ENCODE measurements at regions not wholly inside any gene's neighbourhood (a gene's known extent, or its start where the extent isn't known, plus 50 kb on each side); places are given as distances from the start of the nearest gene placed in this dataset.

DNA sequence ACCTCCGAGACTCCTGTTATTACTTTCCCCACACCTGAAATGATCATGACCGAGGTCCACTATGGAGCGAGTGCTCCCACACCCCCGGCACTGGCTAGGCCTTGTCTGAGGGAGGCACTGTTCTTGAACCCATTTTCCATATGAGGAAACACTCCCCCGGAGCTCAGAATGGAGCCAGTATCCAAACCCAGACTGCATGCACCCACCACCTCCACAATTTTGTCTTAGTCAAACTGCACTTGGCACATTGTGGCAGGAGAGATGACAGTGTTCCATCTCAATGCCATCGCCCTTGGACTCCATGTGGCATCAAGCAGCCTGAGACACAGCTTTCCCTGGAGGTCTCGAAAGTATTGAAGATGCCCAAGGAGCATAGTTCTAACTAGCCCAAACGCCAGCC lies 154.1 kb downstream of the NUP210 start:
- DNase-seq = no peak

DNA sequence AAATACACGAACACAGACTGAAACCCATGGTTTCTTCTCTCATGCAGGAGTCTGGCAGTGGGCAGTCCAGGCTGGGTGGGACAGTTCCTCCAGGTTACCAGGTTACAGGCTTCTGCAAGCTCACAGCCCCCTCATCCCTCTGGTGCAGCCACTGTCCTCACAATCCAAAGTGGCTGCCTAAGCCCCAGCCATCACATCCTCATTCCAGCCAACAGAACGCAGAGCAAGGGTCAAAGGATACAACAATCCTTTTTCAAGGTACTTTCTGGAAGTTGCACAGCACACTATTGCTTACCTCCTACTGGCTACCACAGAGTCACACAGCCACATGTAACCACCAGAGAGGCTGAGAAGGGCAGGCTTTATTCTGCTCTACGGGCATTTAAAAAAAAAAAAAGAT lies 154.6 kb downstream of the NUP210 start:
- no peak for DNase-seq

DNA sequence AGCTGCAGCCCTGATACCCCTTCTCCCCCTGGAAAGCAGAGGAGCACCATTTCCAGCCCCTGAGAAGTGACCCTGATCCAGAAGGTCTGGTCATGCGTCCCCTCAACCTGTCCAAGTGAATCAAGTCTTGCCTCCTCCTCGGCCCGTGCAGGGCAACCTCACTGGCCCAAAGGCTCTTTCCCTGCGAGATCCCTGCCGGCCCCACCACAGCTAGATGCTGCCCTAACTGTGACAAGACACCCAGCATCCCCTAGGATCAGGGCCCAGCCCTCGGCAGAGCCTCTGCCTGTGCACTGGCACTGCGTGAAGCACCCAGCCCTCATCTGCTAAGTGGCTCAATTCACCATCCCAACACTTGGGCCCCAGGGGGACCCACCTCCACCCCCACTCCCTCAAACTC lies 155.1 kb downstream of the NUP210 start:
- no peak for DNase-seq

DNA sequence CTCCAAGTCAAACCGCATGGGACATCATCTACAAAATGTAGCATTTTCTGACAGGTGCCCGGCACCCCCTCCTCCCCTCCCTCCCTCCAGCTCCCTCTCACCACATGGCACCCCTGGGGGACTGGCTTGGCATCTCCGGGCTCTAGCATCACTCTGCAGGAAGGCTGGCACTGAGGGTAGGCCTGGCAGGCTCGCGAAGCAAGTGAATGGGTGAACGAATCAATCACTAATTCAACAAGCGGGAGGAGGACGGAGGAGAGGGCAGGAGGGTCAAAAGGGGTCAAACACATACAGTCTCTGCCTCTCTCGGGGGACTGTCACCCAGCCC lies 155.7 kb downstream of the NUP210 start:
- no peak for DNase-seq

DNA sequence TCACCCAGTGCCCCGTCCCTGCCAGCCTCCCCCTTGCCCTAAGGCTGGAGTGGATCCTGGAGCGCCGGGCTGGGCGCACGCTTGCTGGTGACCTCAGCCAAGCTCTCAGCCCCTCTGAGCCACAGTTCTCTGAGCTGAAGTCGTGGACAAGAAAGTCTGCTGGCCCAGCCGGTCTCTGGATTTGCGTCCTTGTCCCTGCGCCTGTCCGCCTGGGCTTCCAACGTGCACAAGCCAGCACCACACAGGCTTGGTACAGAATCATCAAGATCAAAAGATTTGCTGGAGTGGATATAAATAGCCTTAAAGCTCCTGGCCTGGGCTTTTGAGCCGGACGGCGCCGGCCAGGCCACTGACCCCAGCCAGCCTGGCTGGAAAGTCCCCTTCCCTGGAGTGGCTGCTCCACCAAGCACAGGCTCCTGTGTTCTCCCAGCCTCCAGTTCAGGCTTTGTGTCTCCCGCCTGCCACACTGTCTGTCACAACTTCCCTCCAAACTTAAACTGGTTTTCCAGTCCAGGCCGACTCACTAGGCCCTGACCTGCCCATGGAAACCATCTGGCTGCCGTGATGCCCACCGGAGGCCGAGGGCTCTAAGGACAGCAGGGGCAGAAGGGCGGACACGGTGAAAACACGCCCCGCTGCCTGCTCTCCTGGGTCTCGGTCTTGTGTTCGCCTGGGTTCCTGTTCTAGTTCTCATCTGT lies 156.2 kb downstream of the NUP210 start:
- DNase-seq = no peak

DNA sequence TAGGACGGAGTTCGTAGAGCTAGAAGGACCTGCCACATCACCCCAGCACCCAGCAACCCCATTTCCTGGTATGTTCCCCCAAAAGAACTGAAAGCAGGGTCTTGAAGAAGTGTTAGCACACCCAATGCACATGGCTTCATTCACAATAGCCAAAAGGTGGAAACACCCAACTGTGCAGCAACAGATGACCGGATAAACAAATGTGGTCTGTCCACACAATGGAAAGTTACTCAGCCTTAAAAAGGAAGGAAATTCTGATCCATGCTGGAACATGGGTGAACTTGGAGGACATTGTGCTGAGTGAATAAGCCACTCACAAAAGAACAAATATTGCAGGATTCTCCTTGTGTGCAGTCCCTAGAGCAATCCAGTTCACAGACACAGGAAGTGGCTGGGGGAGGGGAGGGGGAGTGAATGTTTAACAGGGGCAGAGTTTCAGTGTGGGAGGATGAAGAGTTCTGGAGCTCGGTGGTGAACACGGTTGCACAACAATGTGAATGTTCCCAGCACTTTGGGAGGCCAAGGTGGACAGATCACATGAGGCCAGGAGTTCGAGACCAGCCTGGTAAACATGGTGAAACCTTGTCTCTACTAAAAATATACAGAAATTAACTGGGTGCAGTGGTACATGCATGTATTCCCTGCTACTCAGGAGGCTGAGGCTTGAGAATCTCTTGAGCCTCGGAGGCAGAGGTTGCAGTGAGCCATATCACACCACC lies 157.5 kb downstream of the NUP210 start:
- no peak for DNase-seq

DNA sequence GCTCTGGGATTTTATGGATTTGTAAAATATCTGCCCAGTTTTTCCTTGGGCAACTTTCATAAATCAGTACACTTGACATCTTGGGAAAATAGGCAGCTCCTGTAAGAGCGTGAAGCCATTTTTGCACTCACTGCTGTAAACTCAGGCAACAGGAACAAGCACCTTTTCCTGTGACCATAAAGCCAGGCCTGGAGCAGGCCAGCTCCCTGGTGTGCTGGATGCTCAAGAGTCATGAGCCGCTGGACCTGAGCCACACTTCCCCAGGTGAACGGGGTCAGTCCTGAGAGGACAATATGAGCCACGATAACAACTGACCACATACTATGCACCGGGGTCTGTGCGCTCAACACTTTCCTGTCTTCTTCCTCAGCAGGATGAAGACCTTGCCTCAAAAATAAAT lies 158.2 kb downstream of the NUP210 start:
- DNase-seq = no peak

DNA sequence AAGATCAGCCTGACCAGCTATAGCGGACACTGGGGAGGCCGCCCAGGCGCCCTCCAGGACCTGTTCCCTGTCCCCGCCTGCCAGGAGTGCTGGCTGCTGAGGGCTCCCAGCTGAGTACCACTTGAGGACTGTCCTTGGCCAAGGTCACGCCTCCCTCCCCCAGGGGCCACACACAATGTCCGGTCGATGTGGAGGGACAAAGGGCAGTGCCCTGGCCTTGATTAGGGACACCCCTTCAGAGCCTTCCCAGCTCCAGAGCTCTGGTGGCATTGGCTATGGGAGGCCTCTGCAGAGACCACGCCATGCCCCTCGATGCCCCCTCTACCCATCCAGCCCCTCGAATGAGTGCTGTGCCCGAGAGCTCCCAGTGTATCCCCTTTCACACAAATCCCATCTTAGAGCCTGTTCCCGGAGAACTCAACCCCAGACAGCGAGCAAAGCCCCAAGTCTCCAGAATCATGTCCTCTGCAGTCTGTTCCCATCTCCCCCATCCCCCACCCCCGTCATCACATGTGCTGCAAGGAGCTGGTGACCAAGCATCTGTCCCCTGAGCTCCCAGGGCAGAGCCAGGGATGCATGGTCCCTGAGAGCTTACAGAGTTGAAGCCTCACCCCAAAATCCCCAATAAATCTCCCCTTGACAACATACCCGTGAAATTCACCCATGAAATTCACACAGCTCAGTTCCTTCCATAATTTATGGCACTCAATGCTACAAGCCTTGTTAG lies 158.9 kb downstream of the NUP210 start:
- DNase-seq = no peak

DNA sequence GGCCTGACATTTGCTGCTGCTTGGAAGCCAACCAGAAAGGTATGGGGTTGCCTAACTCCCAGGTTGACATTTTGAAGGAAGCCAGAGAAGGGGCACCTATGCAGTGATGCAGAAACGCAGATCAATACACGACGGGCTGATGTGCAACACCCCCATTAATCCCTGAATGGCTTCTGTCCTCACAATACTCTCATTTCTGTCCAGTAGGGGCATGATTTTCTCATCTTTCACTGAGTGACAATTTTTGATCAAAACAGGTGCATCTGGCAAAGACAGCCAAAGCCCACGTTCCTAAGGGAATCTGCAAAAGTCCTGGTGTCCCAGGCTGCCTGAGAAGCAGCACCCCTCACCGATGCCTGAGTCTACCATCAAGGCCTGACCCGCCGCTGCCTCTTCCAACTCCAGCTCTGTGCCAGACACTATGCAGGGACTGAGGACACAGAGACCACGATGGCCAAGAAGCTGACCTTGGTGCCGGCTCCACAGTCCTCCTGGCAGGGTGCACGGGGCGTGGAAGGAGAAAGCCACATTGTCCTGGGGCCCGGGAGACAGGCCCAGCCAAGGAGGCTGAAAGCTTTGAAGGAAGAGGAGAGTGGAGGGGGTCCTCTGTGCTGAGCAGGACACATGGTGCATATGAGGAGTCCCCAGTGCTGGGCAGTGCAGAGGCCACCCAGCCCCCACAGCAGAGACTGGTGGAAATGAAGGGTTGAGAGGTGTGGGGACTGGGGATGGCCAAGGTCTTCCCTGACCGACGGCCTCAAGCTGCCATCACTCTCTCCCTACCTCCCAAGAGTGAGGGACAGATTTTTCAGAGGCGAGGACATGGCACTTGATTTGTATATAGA lies 159.6 kb downstream of the NUP210 start:
- no peak for DNase-seq

DNA sequence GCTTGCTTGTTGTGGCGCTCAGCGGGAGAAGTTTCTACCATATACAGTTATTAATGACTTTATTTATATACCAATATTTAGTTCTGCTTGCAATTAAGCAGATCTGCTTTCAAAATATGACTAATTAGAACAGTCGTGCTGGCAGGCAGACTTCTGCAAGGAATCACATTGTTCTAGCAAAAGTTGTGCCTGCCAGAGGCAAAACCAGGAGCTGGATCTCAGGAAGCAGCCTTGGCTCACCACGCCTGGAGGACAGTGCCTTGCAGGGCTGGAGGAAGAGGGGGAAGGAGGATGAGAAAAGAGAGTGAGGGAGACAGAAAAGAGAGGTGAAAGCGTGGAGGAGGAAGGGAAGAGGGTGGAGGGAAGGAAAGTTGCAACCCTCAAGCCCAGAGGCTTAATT lies 160.3 kb downstream of the NUP210 start:
- DNase-seq = no peak

DNA sequence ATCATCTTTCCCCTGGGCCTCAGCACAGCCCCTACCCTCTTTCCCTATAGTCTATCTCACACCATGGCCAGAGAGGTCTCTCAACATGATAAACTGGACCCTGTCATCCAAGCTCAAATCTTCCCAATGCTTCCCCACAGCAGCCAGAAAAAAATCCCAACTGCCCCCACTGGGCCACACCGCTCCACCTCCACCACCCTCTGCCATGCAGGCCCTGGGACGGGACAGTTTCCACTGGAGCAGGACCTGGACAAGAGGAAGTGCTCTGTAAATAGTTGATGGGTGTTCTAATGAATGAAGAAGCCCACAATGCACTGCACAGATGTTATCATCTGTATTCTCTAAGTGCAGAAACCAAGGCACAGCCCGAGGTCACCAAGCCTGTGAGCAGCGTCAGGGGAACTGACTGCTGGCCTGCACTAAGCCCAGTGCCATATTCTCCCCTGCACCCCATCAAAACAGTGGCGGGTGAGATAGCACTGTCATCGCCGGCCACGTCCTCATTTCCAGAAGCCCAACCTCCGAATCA lies 161.1 kb downstream of the NUP210 start:
- DNase-seq = no peak

DNA sequence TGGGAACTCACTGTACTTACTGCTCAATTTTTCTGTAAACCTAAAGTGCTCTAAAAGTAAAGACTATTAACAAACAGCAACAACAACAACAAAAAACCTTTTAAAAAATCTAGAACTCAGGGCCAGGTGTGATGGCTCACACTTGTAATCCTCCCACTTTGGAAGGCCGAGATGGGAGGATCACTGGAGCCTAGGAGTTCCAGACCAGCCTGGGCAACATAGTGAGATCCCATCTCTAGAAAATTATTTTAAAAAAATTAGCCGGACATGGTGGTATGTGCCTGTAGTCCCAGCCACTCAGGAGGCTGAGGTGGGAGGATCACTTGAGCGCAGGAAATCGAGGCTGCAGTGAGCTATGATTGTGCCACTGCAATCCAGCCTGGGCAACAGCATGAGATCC lies 161.8 kb downstream of the NUP210 start:
- no peak for DNase-seq

DNA sequence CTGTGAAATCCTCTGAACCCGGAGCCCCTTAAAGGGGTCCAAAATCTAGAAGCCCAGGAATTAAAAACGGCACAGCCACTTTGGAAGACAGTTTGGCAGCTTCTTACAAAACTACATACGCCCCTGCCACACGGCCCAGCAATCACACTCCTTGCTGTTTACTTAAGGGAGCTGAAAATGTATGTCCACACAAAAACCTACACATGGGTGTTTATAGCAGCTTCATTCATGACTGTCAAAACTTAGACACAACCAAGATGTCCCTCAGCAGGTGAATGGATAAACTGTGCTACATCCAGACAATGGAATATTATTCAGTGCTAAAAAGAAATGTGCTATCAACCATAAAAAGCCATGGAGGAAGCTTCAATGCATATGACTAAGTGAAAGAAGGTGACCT lies 162.5 kb downstream of the NUP210 start:
- DNase-seq = no peak

DNA sequence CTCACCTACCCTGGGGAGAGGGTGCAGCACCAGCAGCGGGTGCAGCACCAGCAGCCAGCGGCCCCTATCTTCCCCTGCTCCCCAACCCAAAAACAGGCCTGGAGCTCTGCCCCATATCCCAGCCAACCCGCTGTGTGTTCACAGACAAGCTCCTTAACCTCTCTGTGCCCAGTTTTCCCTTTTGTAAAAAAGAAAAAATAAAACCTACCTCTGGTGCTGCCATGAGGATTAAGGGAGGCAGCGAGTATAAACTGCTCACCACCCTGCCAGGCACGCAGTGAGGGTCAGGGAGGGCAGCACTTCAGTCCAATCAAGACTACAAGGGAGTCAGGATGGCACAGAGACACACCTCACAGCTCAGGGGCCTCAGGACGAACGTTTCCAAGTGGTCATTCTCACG lies 163.3 kb downstream of the NUP210 start:
- no peak for DNase-seq

DNA sequence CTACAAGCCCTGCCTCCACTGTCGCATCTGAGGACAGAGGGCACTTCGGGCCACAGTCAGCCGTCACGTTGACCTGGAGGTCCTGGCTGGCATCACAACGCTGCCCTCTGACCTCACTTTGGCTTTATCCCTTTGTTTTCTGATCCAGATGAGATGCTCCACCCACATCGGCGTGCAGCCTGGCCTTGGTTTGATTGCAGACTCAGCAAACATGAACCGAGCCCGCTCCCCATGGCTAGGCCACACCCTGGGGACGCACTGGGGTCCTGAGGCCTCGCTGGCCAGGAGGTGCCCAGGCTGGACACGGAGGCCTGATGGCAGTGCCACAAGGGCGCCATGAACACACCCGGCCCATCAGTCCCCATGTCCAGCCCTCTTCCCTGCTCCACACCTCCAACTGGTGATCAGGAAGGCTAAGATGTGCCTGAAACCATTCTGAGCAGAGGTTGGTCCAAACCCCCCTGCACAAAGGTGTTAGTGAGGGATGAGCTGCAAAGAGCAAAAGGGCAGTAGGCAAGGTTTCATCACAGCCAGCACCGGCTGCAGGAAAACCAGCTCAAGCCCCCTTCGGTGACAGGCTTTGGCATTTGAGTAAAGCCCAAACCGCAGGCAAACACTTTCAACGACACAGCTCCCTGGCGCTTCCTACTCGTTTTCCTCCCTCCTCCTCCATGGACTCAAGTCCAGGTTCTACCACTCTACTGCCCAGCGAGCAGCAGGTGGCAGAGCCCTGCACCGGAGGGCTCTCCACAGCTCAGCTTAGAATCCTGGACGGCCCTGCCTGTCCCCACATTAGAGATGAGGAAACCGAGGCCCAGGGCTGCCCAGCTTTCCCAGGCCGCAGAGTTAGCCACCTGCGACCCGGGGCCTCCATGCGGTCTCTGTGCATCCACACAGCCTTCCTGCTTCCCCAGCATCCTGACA lies 165.8 kb downstream of the NUP210 start:
- no peak for DNase-seq

DNA sequence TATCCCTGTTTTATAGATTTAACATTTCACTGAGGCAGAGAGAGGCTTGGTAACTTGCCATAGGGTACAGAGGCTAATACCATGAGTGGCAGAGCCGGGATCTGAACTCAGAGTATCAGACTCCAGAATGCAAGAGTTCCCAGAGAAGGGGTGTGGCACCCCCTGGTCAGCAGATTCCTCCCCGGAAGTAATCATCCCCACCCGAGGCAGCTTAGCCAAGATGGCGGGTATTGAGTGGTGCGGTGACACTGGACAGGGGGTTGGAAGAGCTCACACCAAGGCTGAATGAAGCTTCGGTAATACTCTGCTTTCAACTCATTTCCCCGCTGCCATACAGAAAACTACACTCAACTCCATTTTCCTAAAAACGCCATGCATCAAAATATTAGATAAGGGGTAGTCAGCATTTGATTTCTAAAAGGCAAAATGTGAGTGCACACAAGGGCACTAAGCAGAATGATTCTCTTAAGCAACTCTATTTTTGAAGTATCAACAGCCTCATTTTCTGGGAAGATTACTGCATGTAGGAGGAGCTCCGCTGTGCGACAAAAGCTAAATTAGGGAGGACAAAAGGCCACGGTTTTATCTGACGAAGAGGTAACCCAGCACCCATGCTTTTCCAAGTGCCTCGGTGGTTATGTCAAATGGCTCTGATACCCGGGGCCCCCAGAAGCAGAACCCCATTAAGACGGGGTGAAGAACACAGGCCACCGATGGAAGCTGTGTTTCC lies 166.7 kb downstream of the NUP210 start:
- DNase-seq = no peak

DNA sequence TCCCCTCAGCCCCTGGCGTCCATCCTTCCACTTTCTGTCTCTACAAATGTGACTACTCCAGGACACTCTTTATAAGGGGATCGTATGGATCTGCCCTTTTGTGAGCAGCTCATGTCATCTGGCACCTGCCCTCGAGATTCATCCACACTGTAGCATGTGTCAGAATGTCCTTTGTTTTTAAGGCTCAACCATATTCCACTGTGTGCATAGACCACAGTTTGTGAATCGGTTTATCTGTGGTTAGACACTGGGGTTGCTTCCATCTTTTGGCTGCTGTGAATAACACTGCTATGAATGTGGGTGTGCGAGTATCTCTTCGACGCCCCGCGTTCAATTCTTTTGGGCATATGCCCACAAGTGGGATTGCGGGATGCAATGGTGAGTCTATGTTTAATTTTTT lies 167.9 kb downstream of the NUP210 start:
- no peak for DNase-seq

DNA sequence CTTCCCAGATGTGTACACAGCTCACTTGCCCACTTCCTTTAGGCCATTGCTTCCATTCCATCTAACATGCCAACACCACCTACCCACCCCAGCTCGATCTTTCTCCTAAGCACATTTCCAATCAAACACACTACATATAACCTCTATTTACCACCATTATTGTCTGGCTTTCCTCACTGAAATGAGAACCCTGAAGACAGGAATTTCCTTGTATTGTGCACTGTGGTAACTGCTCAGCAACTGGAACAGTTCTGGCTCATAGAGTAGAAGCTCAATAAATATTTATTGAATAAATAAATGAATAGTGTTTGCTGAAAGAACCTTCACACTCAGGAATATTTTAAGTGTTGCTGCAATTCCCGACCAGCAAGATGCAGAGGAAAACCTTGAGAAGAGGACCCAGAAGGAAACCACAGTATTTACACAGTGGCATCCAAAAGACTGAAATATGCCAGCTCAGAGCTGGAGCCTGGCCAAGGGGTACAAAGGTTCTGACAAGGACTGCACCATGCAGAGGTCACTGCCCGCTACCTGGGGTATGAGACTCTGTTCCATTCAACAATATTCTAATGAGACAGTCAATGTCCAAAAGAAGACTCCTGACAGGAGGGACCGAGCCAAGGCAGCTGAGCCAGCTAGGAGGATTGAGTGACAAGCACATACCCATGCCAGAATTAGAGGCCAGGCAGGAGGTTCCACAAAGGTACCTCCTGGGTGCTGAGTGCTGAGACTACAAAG lies 168.8 kb downstream of the NUP210 start:
- DNase-seq = no peak

DNA sequence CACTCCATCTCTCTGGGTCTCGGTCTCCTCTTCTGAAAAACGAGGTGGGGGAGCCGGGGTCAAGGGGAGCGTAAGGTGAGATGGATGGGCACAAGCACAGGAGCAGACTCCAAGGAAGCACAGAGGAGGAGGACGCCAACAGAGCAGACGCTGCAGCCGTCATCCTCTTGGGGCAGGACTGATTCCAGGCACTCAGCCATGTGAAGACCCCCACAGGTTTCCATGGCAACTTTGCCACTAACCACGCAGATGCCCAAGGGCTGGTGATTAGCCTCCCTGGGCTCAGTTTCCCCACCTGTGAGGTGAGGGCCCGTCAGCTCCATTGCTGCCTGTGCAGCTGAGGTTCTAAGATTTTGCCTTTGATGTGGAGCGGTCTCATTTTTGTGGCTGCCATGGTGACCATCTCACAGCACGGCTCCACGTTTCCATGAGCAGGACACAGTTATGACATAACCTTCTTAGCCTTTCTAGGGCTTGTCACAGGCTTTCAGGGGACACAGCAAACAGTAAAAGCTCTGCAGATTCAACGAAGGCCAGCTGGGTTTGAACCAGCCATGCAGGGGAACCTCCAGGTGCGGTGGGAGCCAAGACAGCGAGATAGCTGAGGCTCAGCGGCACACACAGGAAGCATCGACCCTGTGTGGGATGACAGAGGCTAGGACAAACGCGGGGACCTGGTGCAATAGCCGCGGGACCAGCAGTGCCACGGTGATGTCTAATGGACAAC lies 170.3 kb downstream of the NUP210 start:
- DNase-seq = no peak

DNA sequence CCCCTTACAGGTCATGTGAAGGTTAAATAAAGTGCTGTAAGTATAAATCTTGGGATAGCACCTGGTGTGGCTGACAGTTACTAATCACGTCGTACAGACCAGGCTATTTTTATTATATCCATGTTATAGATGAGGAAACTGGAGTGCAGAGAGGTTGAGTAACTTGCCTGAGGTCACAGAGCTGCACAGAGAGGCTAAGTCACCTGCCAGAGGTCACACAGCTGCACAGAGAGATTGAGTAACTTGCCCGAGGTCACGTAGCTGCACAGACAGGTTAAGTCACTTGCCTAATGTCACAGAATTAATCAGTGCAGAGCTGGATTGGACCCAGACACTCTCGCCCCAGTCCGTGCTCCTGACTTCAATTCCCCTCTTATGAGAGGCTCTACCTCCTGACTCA lies 171.5 kb downstream of the NUP210 start:
- no peak for DNase-seq

Measured in activated T-cell treated with anti-CD3 and anti-CD28 coated beads, Interleukin-2, amount 50 U/mL, for 1 hour (primary cell).